ENCODE measurements at regions not wholly inside any gene's neighbourhood (a gene's known extent, or its start where the extent isn't known, plus 50 kb on each side); places are given as distances from the start of the nearest gene placed in this dataset.
"Not testable (repeated sequence)": the region's sequence is repeated elsewhere in the genome, so short reads cannot be mapped to it uniquely, and the experiment has no call there.

DNA sequence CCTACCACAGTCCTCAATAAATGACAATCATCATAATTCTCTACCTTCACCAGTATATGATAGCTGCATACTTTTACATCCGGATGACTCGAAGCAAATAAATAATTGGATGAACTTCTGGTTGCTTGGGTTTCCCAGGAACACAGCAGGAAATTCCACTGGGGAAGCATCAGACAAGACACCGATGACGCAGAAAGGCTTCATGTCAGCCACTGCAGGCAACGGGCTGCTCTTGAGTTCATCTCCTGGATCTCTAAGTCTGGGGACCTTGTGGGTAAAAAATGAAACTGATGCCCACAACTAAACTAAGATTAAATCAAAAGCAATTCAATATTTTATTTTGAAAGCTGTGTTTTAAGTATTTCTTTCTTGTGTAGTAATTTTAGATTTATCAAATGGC lies 472.1 kb upstream of the C16orf82 start:
- DNase-seq (ENCODE audit: low read depth in 3 of 3): no peak

DNA sequence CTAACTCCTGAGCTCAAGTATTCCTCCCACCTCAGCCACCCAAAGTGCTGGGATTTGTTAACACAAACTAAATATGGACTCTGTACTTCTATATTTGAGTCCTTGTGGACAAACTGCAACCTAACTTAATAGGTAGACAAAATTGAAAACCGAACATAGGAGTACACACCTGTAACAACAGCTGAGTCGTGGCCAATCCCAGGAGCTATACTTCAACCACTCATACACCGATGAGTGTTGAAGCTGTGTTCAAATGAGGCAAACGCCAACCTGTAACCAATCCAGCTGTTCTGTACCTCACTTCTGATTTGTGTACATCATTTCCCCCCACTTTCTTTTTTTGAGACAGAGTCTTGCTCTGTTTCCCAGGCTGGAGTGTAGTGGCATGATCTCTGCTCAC lies 471.5 kb upstream of the C16orf82 start:
- no peak for DNase-seq (ENCODE audit: low read depth in 3 of 3)

DNA sequence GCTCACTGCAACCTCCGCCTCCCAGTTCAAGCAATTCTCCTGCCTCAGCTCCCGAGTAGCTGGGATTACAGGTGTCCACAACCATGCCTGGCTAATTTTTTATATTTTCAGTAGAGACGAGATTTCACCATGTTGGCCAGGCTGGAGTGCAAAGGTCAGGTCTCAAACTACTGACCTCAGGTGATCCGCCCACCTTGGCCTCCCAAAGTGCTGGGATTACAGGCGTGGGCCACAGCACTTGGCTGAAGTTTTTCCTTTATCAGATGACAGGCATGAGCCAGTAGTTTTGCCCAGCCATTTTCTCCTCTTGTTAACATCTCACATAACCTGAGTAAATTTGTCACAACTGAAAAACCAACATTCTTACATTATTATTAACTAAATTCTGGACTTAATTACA lies 470.7 kb upstream of the C16orf82 start:
- DNase-seq (ENCODE audit: low read depth in 3 of 3): not testable (repeated sequence)

DNA sequence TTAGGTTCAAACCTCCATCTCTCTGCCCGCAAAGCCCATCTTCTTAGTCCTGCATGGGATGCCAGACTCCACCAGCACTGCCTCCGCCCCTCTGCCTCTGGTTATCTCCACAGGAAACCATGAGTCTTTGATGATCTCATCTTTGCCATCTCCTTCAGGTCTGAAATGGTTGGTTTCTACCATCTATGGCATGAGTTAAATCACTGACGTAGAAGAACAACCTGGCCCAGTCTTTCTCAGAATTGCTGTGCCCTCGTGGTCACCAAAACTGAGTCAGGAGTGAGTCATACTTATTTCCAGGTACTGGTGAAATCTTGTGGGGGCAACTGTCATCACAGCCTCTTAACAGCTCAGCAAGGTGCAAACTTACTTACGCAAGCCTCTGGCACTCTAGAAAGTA lies 468.7 kb upstream of the C16orf82 start:
- peak; percentile 38 to 66 (median 46) for DNase-seq (ENCODE audit: low read depth in 3 of 3)

DNA sequence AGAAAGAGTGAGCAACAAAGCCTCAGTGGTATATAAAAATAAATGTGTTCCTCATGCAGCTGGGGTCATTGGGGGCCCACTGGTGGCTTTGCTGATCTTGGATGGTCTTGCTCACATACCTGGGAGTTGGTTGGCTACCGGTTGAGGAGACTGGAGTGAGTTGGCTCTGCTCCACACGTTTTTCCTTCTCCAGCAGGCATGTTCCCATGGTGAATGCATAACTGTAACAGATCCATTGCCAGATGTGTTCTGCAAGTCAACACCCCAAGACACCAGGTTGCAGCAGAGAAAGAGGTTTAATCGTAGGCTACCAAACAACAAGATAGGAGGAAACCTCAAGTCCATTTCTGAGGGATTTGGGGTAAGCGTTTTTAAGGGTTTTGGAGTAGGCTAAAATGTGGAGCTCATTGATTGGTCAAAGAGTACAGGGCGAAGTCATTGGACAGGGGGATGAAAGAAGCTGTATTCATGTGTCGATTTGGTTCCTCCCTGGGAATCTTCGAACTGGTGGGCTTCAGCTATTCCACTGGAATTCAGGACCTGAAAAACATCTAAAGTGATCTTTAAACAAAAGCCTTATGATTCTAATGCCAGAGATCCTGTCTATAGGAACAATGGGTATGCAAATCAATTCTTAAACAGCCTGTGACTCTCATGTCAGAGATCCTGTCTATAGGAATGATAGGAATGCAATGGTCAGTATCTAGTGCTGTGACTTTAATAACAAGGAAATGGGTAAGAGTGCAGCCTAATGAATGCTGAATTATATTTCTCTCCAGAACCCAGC lies 467.5 kb upstream of the C16orf82 start:
- DNase-seq (ENCODE audit: low read depth in 3 of 3): no peak

DNA sequence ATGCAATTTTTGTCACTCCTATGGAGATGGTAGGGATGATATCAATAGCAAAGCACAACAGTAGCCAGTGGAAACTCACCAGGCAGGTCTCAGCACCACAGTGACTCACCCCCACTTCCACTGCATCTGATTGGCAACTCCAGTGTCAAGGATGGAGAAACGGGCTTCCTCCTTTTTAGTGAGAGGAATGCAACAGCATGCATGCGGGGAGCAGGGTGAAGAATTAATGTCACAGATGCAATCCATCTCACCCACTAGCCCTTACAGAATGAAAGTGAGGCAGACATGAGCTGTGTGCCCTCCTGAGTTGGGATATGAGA lies 467.0 kb upstream of the C16orf82 start:
- no peak for DNase-seq (ENCODE audit: low read depth in 3 of 3)

DNA sequence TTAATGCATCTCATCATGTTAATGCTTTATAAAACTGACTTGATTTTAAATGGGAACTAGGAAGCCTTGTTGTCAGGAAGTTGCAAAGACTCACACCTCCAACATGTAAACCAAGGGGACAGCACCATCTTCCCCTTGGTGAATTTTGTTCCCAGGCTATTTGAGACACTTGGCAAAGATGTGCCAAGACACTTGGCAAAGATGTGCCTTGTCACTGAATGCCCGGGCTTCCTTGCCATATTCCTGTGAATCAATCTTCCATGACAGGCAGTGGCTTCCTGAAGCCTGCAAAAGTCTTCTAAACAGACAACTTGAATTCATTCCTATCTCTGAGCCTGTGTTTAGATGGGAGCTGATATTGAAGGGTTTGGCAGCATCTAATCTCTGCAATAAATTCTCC lies 465.4 kb upstream of the C16orf82 start:
- DNase-seq (ENCODE audit: low read depth in 3 of 3): no peak

DNA sequence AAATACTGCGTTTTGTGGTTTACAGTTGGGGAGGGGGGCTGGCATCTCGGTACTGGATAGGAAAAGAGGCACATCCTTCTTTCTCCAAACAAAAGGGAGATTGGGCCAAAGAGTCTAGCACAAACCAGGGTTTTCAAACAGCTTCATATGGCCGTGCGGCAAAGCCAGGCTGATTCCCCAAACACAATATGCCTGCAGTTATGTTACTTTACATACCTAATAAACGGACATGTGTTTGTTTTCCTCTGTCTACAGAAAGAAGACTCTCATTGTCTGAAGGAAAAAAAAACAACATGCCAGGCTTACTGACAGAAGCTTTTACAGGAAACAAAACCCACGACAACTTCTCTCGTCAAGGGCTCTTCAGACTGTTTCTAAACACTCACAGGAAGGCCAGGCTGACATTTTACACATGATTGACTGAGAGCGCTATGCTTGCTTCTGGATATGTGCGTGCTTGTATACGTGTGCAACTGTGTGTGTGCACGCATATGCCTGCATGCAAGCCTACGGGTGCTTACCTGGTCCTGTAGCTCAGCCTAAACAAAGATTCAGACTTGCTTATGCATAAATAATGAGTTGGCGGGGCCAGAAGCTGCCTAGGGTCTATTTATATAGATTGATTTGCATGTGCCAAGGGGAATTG lies 461.0 kb upstream of the C16orf82 start:
- DNase-seq (ENCODE audit: low read depth in 3 of 3): no peak

DNA sequence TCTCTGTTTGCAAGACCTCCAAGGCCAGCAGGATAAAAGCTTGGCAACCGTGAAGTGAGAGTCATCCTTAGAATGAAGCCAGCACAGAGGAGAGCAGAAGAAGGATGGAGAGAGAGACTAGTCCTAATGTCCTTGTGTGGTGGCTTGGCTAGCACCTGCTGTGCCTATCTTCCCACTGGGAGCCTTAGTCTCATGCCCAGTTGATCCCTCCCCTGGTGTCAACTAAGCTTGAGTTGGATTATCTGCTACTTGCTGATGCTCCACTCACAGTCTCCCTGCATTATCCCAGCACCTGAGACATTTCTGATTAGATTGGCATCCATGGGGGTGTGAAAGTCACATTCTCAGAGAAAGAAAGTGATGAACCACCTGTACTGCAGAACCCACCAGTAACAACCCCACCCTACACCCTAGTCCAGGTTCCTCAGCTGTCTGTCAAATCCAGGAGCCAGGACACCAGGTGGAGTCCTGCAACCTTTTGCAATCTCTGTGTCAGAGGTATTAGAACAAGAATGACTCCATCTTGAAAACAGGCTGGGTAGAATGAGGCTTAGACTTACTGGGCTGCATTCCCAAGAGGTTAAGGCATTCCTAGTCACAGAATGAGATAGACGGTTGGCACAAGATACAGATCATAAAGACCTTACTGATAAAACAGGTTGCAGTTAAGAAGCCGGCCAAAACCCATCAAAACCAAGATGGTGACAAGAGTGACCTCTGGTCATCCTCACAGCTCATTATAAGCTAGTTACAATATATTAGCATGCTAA lies 460.2 kb upstream of the C16orf82 start:
- DNase-seq (ENCODE audit: low read depth in 3 of 3): no peak

DNA sequence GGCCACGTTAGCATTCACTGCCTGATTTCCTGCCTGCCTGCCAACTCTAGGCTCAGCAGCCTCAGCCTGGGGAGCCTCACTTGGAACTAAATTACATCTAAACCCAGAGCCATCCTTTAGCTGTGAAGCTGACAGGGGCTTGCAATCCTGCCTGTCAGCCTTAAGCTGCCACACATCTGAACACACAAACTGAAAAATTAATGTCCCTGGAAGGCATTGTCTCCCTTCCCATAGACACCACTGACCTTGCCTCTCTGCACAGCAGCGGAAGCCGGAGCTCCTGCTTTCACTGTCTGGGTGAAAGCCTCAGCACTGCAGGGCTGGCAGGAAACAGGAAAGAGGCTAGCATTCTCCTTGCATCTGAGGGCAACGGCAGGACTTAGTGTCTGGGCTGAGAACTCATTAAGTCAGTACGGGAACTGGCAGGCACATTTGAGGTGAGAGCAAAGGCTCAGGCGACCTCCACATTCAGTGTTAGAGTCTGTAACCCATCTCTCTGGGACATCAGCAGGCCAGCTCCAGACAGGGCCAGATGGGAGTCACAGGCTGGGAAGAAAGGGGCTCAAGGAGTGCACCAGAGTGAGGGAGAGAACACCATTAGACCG lies 452.4 kb upstream of the C16orf82 start:
- DNase-seq (ENCODE audit: low read depth in 3 of 3): no peak

DNA sequence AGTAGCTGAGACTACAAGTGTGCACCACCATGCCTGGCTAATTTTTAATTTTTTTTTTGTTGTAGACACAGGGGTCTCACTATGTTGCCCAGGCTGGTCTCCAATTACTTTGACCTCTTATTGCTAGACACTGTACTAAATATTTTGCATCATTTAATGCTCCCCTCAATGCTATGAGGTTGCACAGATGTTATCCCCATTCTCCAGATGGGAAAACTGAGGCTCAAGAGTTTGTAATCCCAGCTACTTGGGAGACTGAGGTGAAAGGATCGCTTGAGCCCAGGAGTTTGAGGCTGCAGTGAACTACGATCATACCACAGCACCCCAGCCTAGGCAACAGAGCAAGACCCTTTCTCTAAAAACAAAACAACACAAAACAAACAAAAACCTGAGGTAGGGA lies 443.3 kb upstream of the C16orf82 start:
- DNase-seq (ENCODE audit: low read depth in 3 of 3): no peak

DNA sequence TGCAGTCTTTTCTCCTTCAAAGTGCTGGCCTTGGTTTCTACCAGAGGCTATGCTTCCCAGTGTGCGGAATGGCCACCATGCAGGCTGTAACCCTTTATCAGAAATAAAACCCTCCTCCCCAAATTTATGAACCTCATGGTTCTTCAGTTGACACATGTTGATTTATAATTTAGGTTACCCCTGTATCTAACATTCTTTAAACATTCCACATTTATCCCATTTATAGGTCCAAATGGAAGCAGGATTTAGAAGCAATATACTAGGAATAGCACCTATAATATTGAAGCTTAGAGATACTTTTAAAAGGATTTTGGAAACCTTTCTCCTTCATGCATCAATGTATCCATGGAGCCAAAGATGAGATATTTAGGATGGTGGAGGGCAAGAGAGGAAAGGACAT lies 438.8 kb upstream of the C16orf82 start:
- DNase-seq (ENCODE audit: low read depth in 3 of 3): no peak

DNA sequence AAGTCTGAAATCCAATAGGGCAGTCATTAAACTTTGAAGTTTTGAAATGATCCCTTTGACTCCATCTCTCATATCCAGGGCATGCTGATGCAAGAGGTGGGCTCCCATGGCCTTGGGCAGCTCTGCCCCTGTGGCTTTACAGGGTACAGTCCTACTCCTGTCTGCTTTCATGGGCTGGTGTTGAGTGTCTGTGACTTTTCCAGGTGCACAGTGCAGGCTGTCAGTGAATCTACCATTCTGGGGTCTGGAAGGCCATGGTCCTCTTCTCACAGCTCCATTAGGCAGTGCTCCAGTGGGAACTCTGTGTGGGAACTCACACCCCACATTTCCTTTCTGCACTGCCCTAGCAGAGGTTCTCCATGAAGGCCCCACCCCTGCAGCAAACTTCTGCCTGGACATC lies 435.4 kb upstream of the C16orf82 start:
- DNase-seq (ENCODE audit: low read depth in 3 of 3): not testable (repeated sequence)

DNA sequence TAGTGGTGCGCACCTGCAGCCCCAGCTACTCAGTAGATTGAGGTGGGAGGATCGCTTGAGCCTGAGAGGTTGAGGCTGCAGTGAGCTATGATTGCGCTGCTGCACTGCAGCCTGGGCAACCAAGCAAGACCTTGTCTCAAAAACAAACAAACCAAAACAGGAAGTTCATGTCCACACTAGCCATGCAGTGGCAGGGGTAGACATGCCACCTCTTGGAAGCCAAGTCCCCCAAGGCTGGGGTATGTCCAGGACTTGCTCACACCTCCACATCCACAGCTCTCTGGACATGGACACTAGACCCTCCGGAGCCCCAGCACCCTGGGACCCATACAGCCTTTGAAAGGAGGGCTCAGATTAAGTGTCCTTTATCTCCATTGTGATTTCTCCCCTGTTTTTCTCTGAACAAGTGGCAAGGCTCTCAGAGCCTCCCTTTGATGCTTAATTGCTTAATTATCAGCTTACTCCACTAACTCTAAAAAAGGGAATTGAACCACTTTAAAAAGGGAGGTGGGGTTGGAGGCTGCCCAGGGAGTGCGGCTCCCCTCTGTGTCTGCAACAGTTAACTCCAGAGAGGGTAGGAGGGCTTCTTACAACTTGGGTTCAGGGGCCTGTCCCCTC lies 424.6 kb upstream of the C16orf82 start:
- no peak for DNase-seq (ENCODE audit: low read depth in 3 of 3)

DNA sequence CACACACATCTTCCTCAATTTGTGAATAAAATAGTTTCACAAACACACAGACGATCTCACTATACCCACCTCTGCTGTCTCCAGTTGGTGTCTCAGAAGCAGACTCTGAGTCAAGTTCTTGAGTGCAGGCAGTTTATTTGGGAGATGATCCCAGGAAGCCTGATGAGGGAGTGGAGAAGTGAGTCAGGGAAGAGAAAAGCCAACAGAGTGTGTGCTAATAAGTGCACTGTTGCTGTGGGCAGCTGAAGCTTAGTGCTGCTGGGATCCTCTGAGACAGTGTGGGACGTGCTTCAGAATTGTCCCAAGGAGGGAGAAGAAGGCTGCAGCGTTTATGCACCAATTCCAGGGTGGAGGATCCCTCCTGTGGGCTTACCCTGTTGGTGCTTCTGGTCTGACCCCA lies 423.2 kb upstream of the C16orf82 start:
- DNase-seq (ENCODE audit: low read depth in 3 of 3): no peak

DNA sequence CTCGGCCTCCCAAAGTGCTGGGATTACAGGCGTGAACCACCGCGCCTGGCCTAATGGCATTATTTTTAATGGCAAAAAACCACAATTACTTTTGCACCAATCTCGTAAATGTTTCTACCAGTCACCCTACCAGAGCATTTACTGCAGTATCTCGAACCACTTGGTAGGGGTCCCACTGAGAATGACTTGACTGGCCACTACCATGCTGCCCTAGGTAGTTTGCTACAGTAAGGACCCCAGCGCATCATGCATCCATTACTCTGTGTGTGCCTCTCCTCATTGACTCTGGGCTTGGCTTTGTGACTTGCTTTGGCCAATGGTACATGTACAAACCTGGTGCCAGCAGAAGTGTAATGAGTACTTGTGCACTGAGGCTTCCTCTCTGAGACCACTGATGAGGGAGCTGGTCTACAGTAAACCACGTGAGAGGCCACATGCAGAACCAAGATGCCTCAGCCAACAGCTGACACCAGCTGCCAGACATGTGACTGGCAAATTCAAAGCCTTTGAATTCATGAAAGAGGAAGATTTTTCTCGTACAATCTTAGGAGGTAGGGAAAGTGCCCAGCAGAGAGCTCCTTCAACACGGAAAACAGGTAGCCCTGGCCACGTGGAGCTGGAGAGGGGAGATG lies 421.7 kb upstream of the C16orf82 start:
- no peak for DNase-seq (ENCODE audit: low read depth in 3 of 3)

DNA sequence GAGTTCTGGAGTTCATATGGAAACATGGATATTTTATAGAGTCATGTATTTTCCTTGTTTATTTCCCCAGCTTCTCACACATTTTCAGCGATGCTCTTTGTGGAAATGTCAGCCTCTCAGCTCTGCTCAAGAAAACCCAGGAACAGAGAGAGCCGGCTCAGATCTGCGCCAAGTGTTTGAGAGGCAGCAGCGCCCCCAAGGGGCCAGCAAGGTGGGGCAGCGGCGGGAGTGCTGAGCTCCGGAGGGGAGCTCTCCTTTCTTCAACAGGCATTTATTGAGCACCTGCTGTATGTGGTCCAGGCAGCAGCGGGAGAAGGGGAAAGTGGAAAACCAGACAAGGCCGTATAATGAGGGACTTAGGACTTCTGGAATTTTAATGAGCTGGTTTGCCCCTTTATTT lies 421.1 kb upstream of the C16orf82 start:
- DNase-seq (ENCODE audit: low read depth in 3 of 3): peak in 2 of 3 experiments; percentile 31 to 48

DNA sequence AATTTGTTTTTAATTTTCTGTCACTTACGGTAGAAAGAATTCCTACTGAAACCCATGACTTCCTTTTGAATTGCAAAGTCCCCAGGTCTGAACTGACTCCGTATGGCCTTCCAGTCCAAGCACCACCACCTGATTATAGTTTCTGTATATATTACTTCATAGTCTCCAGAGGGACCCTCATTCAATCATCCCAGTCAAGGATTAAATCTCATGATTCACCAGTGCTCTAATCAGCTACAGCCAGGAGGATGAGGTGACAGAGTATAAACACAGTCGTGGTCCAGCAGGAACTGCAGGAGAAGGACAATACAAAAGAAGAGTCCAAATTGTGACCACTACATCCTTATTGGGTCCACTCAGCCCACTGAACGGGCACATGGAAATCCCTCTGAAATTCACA lies 418.9 kb upstream of the C16orf82 start:
- no peak for DNase-seq (ENCODE audit: low read depth in 3 of 3)

DNA sequence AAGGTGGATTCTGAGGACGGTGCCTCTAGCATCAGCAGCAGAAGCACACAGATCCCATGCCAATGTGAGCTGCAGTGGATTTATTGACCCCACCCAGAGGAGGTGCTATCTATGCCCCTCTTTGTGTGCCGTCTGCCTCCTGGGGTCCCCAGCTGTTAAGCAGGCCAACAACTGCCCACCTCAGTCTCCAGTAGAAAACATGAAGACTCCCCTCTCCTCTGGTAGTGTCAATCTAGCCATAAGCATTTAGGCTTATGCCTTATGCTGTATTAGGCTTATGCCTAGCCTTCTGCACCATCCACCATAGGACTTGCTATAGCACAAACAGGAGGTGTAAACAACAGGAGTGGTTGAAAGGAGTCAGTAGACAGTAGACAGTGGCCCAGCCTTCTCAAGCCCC lies 417.9 kb upstream of the C16orf82 start:
- no peak for DNase-seq (ENCODE audit: low read depth in 3 of 3)

DNA sequence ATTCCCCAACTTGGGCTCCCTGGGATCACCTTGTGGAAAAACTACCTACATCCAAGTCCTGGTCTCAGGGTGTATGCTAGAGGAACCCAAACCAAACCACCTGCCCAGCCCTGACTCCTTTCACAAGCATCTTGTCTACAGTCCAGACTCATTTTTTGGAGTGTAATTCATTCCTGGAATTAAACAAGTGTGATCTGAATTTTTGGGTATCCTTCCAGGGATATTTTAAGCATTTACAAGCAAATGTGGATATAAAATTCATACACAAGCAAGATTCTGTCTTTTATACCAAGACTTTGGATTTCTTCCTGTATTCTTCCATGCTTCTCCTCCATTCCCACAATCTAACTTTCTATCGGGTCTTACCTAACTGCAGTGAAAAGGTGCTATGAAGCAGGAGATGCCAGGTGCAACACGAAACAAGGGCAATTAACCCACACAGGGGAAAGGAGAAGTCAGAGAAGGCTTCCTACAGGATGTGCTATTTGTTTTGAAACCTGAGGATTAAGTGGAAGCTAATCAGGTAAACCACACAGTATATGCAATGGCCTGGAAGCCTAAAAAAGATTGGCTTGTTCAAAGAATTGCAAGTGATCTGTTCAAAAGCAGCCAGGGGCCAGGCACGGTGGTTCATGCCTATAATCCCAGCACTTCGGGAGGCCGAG lies 417.2 kb upstream of the C16orf82 start:
- DNase-seq (ENCODE audit: low read depth in 3 of 3): no peak

DNA sequence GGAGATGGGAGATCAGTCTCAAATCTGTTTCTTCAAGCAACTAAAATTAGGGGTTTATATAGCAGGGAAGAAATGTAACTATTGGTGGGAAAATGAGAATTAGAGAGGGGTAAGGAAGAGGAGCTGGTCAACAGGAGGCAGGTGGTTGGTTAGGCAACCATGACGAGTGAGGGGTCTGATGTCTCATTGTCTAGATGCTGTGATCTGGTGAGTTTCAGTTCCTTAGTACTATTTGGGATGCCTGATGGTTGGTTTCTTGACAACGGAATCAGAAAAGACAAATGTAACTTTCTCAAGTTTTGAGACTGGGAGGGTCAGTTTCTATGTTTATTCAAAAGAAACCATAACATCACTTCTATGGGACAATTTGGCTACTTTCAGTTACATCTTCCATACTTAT lies 415.3 kb upstream of the C16orf82 start:
- DNase-seq (ENCODE audit: low read depth in 3 of 3): no peak
